ENCODE measurements at regions not wholly inside any gene's neighbourhood (a gene's known extent, or its start where the extent isn't known, plus 50 kb on each side); places are given as distances from the start of the nearest gene placed in this dataset.

DNA sequence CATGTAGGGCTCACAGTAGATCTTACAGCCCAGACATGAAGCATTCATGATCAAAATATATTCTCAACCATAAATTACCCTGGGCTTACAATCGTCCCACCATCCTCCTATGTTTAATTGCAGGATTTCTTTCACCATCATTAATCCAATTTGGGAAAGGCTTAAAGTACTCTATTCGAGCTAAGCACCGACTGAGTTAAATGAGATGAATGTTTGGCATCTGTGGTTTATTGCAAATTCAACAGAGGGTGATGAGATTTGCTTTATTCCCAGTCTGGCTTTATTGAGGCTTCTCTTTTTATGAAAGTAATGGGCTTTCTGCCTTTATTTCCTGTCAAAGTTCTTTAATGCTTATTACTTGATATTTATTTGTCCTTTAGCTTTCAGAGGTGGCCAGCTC is 159.0 kb downstream of the METTL4 start:
- DNase-seq (ENCODE audit: low read depth) (no peak), FAIRE-seq (no peak)
- TF ChIP-seq, protein P1, sequence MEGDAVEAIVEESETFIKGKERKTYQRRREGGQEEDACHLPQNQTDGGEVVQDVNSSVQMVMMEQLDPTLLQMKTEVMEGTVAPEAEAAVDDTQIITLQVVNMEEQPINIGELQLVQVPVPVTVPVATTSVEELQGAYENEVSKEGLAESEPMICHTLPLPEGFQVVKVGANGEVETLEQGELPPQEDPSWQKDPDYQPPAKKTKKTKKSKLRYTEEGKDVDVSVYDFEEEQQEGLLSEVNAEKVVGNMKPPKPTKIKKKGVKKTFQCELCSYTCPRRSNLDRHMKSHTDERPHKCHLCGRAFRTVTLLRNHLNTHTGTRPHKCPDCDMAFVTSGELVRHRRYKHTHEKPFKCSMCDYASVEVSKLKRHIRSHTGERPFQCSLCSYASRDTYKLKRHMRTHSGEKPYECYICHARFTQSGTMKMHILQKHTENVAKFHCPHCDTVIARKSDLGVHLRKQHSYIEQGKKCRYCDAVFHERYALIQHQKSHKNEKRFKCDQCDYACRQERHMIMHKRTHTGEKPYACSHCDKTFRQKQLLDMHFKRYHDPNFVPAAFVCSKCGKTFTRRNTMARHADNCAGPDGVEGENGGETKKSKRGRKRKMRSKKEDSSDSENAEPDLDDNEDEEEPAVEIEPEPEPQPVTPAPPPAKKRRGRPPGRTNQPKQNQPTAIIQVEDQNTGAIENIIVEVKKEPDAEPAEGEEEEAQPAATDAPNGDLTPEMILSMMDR (IDR thresholded peaks at IDR 0.05; ENCODE audit: insufficient read depth, low read length, severe bottlenecking), result no peak
- H3K4me3 ChIP-seq (ENCODE audit: low read depth, low read length), result no peak overlapping the region
- H3K27me3 ChIP-seq (ENCODE audit: control insufficient read depth, insufficient read depth, low read length), result no peaks in the 10 kb centered on the region
- H3K36me3 ChIP-seq (ENCODE audit: control insufficient read depth, insufficient read depth, low read length), result no peaks in the 10 kb centered on the region

DNA sequence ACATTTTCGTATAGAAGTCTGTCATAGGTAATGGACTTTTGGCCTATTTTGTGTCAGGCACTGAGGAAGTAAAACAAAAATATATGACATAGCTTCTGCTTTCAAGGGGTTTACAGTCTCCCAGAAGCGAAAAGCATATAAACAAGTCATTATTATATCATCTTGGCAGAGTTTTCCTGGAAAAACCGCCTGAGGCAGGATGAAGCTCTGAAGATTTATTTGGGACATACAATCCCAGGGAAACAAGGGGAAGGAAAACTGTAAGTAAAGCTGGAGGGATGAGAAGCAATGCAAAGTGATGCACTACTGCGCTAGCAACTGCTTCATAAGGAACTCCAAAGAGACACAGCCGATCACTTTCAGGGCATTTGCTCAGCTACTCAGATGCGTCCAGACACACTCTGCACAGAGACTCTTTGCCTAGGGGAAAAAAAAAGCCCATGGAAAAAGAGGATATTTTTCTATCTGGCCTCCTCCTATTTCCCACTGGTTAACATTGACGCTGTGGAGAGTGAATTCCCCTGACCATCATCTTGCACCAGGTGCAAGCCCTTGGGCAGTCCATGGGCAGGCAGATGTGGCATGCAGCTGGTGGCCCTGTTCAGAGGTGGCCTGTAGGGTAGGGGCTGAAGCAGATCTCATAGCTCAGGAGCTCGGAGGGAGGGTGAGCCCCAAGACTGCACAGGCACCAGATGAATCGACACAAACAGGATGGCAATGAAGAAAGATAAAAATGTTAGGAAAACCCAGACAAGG is 158.1 kb downstream of the METTL4 start:
- no peak for DNase-seq (ENCODE audit: low read depth)
- Histone ChIP-seq H3K36me3 (ENCODE audit: control insufficient read depth, insufficient read depth, low read length) (no peaks in the 10 kb centered on the region), H3K4me3 (ENCODE audit: low read depth, low read length) (no peak overlapping the region), H3K27me3 (ENCODE audit: control insufficient read depth, insufficient read depth, low read length) (no peaks in the 10 kb centered on the region)
- TF ChIP-seq, protein P1 (IDR thresholded peaks at IDR 0.05; ENCODE audit: insufficient read depth, low read length, severe bottlenecking), result no peak
- no peak for FAIRE-seq

DNA sequence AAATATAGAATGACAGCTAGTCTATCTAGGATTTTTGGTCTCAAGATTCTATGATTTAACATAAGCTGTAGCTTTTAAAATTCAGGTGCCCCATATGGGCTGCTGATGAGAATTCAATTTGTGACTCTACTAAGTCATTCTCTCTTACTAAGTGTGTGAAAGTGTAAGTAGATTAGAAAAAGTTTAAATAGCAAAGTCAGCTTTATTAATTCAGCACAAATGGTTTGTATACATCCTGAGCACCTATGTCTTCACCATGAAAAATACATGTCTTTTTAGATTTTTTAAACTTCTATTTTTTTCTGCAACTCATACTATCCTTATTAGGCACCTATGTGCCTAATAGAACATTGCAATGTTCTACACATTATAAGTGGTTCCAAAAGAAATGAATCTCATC is 157.1 kb downstream of the METTL4 start:
- no peaks in the 10 kb centered on the region for H3K27me3 ChIP-seq (ENCODE audit: control insufficient read depth, insufficient read depth, low read length)
- no peaks in the 10 kb centered on the region for H3K36me3 ChIP-seq (ENCODE audit: control insufficient read depth, insufficient read depth, low read length)
- TF ChIP-seq, protein P1 (IDR thresholded peaks at IDR 0.05; ENCODE audit: insufficient read depth, low read length, severe bottlenecking), result no peak
- no peak for DNase-seq (ENCODE audit: low read depth)
- H3K4me3 ChIP-seq (ENCODE audit: low read depth, low read length), result no peak overlapping the region
- FAIRE-seq, result no peak

DNA sequence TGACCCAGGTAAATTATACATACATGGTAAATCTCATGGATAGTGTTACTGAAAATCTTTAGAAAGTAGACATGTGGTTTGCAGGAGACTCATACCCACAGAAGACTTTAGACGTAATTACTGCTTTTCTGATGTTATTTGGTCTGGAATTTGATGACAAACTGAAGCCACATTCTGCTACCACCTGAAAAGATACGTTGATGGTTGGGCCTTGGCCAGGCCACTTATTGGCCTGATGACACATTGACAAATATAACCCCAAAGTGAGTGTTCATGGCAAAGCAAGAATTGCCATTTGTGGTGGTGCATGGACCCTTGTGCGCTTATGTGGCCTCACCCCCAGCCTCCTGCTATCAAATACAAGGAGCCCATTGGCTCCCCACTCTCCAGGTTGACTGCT is 155.6 kb downstream of the METTL4 start:
- no peaks in the 10 kb centered on the region for H3K27me3 ChIP-seq (ENCODE audit: control insufficient read depth, insufficient read depth, low read length)
- FAIRE-seq, result peak; percentile 36
- no peak overlapping the region for H3K4me3 ChIP-seq (ENCODE audit: low read depth, low read length)
- no peak for DNase-seq (ENCODE audit: low read depth)
- TF ChIP-seq, protein P1 (IDR thresholded peaks at IDR 0.05; ENCODE audit: insufficient read depth, low read length, severe bottlenecking), result no peak
- no peaks in the 10 kb centered on the region for H3K36me3 ChIP-seq (ENCODE audit: control insufficient read depth, insufficient read depth, low read length)

DNA sequence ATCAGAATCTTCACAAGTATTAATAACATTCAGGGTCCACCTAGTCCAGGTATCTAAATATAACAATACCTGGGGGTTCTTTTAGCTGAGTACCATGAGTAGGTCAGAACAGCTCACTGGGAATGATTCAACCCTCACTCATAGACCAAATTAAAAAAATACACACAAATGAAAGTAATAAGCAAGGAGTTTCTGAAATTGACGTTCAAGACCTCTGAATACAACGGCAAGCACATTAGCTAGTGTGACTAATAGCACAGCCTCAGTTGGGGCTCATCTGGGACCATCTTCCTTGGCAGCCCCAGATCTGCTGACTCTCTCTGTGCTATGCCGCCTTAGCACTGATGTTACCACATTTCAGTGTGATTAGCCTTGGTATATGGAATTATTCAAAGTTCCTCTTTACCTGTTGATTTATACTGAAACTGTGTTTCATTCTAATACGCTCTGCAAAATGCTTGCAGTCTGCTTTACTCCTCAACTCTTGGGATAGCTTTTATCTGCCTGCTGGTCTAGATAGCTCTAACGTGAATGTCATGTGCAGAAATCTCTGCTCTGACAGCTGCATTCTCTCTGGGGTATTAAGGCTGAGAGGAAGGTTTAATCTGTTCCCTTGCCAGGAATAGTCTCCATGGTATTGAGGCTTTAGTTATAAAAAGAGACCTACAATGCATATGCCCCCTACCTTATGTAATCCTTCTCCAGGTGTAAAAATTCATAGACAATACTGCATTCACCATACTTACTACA is 153.3 kb downstream of the METTL4 start:
- Histone ChIP-seq H3K36me3 (ENCODE audit: control insufficient read depth, insufficient read depth, low read length) (no peaks in the 10 kb centered on the region), H3K4me3 (ENCODE audit: low read depth, low read length) (no peak overlapping the region), H3K27me3 (ENCODE audit: control insufficient read depth, insufficient read depth, low read length) (no peaks in the 10 kb centered on the region)
- FAIRE-seq, result no peak
- peak; percentile 77 for DNase-seq (ENCODE audit: low read depth)
- TF ChIP-seq, protein P1 (IDR thresholded peaks at IDR 0.05; ENCODE audit: insufficient read depth, low read length, severe bottlenecking), result no peak

All from bronchial epithelial cell (primary cell).